ENCODE measurements at regions not wholly inside any gene's neighbourhood (a gene's known extent, or its start where the extent isn't known, plus 50 kb on each side); places are given as distances from the start of the nearest gene placed in this dataset.

DNA sequence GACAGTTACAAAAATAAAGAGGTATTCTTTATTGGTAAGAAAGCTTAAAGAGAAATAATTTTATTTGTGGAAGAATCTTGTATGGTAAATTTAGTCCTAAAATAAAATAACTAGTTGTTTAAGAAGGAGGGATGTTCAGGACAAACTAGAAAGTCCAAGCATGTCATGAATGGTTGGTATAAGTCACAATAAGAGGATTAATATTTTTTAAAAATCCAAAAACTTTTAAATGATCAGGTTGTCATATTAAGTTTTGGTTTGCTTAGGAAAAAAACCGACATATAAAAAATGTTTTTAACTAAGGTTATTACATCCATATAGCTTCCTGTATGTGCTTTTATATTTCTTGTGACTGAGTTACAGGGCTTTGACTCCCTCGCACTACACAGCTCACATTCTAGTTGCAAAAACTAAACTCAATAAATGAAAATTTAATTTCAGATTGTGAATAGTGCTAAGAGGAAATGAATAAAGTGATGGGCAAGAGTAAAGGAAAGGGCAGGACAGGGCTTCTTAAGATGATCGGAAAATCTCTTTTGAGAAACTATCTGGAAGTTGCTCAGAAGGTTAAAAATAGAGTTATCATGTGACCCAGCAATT is 80.7 kb upstream of the METAP2 start:
- no peak for TF ChIP-seq POLR2A (IDR thresholded peaks at IDR 0.05)
- TF ChIP-seq, protein P1, sequence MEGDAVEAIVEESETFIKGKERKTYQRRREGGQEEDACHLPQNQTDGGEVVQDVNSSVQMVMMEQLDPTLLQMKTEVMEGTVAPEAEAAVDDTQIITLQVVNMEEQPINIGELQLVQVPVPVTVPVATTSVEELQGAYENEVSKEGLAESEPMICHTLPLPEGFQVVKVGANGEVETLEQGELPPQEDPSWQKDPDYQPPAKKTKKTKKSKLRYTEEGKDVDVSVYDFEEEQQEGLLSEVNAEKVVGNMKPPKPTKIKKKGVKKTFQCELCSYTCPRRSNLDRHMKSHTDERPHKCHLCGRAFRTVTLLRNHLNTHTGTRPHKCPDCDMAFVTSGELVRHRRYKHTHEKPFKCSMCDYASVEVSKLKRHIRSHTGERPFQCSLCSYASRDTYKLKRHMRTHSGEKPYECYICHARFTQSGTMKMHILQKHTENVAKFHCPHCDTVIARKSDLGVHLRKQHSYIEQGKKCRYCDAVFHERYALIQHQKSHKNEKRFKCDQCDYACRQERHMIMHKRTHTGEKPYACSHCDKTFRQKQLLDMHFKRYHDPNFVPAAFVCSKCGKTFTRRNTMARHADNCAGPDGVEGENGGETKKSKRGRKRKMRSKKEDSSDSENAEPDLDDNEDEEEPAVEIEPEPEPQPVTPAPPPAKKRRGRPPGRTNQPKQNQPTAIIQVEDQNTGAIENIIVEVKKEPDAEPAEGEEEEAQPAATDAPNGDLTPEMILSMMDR (IDR thresholded peaks at IDR 0.05): no peak
